Naive thymus-derived CD4-positive, alpha-beta T cell (primary cell): ENCODE measurements at regions not wholly inside any gene's neighbourhood (a gene's known extent, or its start where the extent isn't known, plus 50 kb on each side); places are given as distances from the start of the nearest gene placed in this dataset.

Experiments used
- ATAC-seq: fragments of 150-1000 bp; cut with Tn5 transposase; 2 replicates; pipeline ENCODE4 v1.10.0; 2021; ENCODE audit warnings: mild to moderate bottlenecking, moderate library complexity
- CTCF ChIA-PET: fragments of 350-600 bp; sonication (Branson Sonifier 250); formaldehyde crosslinking; loops from one replicate; lab custom pipeline; 2021; ENCODE audit warnings: antibody characterized with exemption; lab: Charles Lee
- POLR2A ChIA-PET: fragments of 350-600 bp; sonication (Branson Sonifier 250); formaldehyde crosslinking; loops from one replicate; lab custom pipeline; 2021; ENCODE audit warnings: antibody characterized with exemption, inconsistent platforms; lab: Charles Lee
- DNase-seq, 9 donors: peaks; one replicate each; pipeline versions ENCODE4 v3.0.0 to v3.0.0-alpha.2; 2020 to 2022; ENCODE audit warnings: mixed read lengths in 1 of 9
- H3K27ac ChIP-seq: one replicate; pipeline ENCODE4 v1.7.0; 2013; ENCODE audit warnings: mild to moderate bottlenecking, low read depth, low read length, moderate library complexity
- H3K27me3 ChIP-seq, 2 donors: one replicate each; pipeline ENCODE4 v1.7.0; 2013; ENCODE audit warnings: low read length in 2 of 2, mild to moderate bottlenecking in 2 of 2, moderate library complexity in 2 of 2; ENCODE audit not compliant: control insufficient read depth in 2 of 2, insufficient read depth in 2 of 2
- H3K36me3 ChIP-seq, 3 experiments: 1 replicate in 2 of 3; 2 replicates in 1 of 3; pipeline ENCODE4 v1.7.0; 2013; ENCODE audit warnings: low read length in 3 of 3, mild to moderate bottlenecking in 3 of 3, moderate library complexity in 1 of 3; ENCODE audit not compliant: insufficient read depth in 3 of 3, control insufficient read depth in 2 of 3
- H3K4me1 ChIP-seq, 2 donors: one replicate each; pipeline ENCODE4 v1.7.0; 2013; ENCODE audit warnings: low read length in 2 of 2, mild to moderate bottlenecking in 2 of 2, moderate library complexity in 1 of 2; ENCODE audit not compliant: control insufficient read depth in 2 of 2, insufficient read depth in 2 of 2
- H3K4me3 ChIP-seq: 2 replicates; pipeline ENCODE4 v1.7.0; 2013; ENCODE audit warnings: mild to moderate bottlenecking, low read length
- H3K9me3 ChIP-seq, 3 experiments: 1 replicate in 2 of 3; 2 replicates in 1 of 3; pipeline ENCODE4 v1.7.0; 2013; ENCODE audit warnings: low read length in 3 of 3; ENCODE audit not compliant: control insufficient read depth in 2 of 3
- H3K27ac Mint-ChIP-seq, 9 donors: one replicate each; pipeline ENCODE4 v1.8.0; 2020 to 2022; ENCODE audit warnings: mixed read lengths in 9 of 9, mild to moderate bottlenecking in 8 of 9, moderate library complexity in 5 of 9, inconsistent platforms in 2 of 9
- H3K27me3 Mint-ChIP-seq, 5 donors: one replicate each; pipeline ENCODE4 v1.8.0; 2021 to 2022; ENCODE audit warnings: mixed read lengths in 5 of 5, mild to moderate bottlenecking in 1 of 5
- H3K36me3 Mint-ChIP-seq, 5 donors: one replicate each; pipeline ENCODE4 v1.8.0; 2020 to 2022; ENCODE audit warnings: mixed read lengths in 5 of 5, mild to moderate bottlenecking in 3 of 5, inconsistent platforms in 1 of 5
- H3K4me1 Mint-ChIP-seq, 7 donors: one replicate each; pipeline ENCODE4 v1.8.0; 2020 to 2022; ENCODE audit warnings: mixed read lengths in 7 of 7, mild to moderate bottlenecking in 3 of 7, inconsistent platforms in 1 of 7
- H3K4me3 Mint-ChIP-seq, 10 donors: one replicate each; pipeline ENCODE4 v1.8.0; 2020 to 2022; ENCODE audit warnings: mild to moderate bottlenecking in 10 of 10, mixed read lengths in 10 of 10, moderate library complexity in 6 of 10, inconsistent platforms in 2 of 10
- H3K9me3 Mint-ChIP-seq, 11 donors: one replicate each; pipeline ENCODE4 v1.8.0; 2020 to 2022; ENCODE audit warnings: mixed read lengths in 11 of 11, mild to moderate bottlenecking in 4 of 11, inconsistent platforms in 1 of 11, moderate library complexity in 1 of 11
- intact Hi-C, 2 donors: fragments of 100-400 bp; cut with micrococcal nuclease; formaldehyde crosslinking; loops; one replicate each; pipeline ENCODE4 v1.15.1; 2023

GRCh38 chr12:33690562-33690961 is 250.9 kb upstream of the SYT10 start:
- POLR2A ChIA-PET: no interaction called here
- H3K4me3 ChIP-seq: no peak overlapping the region

DNA sequence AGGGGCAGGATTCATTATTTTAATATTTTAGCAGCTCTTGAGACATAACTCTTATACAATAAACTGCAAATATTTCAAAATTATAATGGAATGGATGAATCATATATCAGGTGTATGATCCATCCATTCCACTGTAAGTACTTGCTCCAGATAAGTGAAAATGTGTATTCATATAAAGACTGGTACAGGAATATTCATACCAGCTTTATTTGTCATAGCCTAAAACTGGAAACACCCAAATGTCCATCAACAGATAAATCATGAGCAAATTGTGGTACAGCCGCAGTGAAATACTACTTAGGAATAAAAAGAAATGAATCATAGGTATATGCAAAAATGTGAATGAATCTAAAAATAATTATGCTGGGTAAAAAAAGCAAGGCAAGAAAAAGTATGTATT is 263.6 kb upstream of the SYT10 start:
- no peaks in the 10 kb centered on the region for H3K9me3 ChIP-seq
- H3K4me1 ChIP-seq: no peaks in the 10 kb centered on the region
- DNase-seq (no peak), ATAC-seq (no peak)
- H3K27ac ChIP-seq: no peak overlapping the region
- H3K36me3 ChIP-seq: no peaks in the 10 kb centered on the region
- no peak overlapping the region for H3K4me3 ChIP-seq
- Mint-ChIP-seq H3K36me3 (no peaks in the 10 kb centered on the region), H3K27ac (no peak overlapping the region), H3K4me3 (no peak overlapping the region), H3K27me3 (no peaks in the 10 kb centered on the region), H3K4me1 (no peaks in the 10 kb centered on the region), H3K9me3 (peaks cover 0 to 6% (median 2%) of the 10 kb centered on the region in 11 donors)
- intact Hi-C loops: no loop called here
- H3K27me3 ChIP-seq: no peaks in the 10 kb centered on the region
- CTCF ChIA-PET: interaction anchor here (0.7 kb wide), 1 partner anchor 285 kb away, joined by 3 read pairs; no protein-coding TSS in a partner anchor
- POLR2A ChIA-PET: no interaction called here

More at GRCh38 chr12:33690562-33690961, 250.9 kb upstream of the SYT10 start:
- intact Hi-C loops: no loop called here
- Histone ChIP-seq H3K27me3 (no peaks in the 10 kb centered on the region), H3K4me1 (no peaks in the 10 kb centered on the region), H3K27ac (no peak overlapping the region), H3K36me3 (no peaks in the 10 kb centered on the region), H3K9me3 (no peaks in the 10 kb centered on the region)
- no peaks in the 10 kb centered on the region for H3K4me1 Mint-ChIP-seq
- CTCF ChIA-PET: no interaction called here
- H3K9me3 Mint-ChIP-seq: peaks cover 0 to 15% (median 6%) of the 10 kb centered on the region in 11 donors
- H3K27me3 Mint-ChIP-seq: no peaks in the 10 kb centered on the region
- no peak overlapping the region for H3K27ac Mint-ChIP-seq
- no peak for ATAC-seq
- H3K36me3 Mint-ChIP-seq: no peaks in the 10 kb centered on the region
- no peak for DNase-seq
- H3K4me3 Mint-ChIP-seq: no peak overlapping the region

- H3K27me3 Mint-ChIP-seq: no peaks in the 10 kb centered on the region
- H3K36me3 Mint-ChIP-seq: no peaks in the 10 kb centered on the region
- no peak overlapping the region for H3K4me3 Mint-ChIP-seq
- Histone ChIP-seq H3K36me3 (no peaks in the 10 kb centered on the region), H3K9me3 (no peaks in the 10 kb centered on the region), H3K4me1 (no peaks in the 10 kb centered on the region), H3K27ac (no peak overlapping the region), H3K4me3 (no peak overlapping the region), H3K27me3 (no peaks in the 10 kb centered on the region)
- POLR2A ChIA-PET: no interaction called here
- ATAC-seq: no peak
- DNase-seq: no peak
- no peaks in the 10 kb centered on the region for H3K4me1 Mint-ChIP-seq
- no peak overlapping the region for H3K27ac Mint-ChIP-seq
- peaks cover 0 to 6% (median 0%) of the 10 kb centered on the region in 11 donors for H3K9me3 Mint-ChIP-seq
- intact Hi-C loops: no loop called here
- CTCF ChIA-PET: no interaction called here
Observed at GRCh38 chr12:33706927-33707326, 267.3 kb upstream of the SYT10 start.

DNA sequence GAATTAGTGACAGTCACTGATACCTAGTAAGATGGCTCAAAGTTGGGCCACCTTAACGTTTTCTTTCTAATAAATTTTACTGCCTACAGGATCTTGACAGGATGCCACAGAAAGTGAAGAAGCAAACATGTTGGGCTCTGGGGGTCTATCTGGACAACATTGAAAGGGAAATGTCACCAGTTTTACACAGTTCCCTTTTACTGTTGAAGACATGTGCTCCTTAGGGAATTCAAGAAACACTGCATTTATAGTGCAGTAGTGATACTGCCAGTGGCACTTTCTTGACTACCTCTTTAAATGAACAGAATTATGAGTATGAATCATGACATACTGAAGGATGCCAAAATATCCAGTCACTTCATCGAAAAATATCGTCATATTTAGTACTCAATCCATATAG is 269.3 kb upstream of the SYT10 start:
- CTCF ChIA-PET: no interaction called here
- POLR2A ChIA-PET: no interaction called here
- no peaks in the 10 kb centered on the region for H3K36me3 ChIP-seq
- intact Hi-C loops: no loop called here
- no peaks in the 10 kb centered on the region for H3K4me1 ChIP-seq
- H3K27me3 Mint-ChIP-seq: no peaks in the 10 kb centered on the region
- H3K27ac ChIP-seq: no peak overlapping the region
- ATAC-seq: no peak
- no peak overlapping the region for H3K27ac Mint-ChIP-seq
- H3K4me3 Mint-ChIP-seq: no peak overlapping the region
- no peaks in the 10 kb centered on the region for H3K9me3 ChIP-seq
- no peaks in the 10 kb centered on the region for H3K36me3 Mint-ChIP-seq
- H3K27me3 ChIP-seq: no peaks in the 10 kb centered on the region
- H3K4me1 Mint-ChIP-seq: no peaks in the 10 kb centered on the region
- H3K4me3 ChIP-seq: no peak overlapping the region
- peaks cover 0 to 6% (median 0%) of the 10 kb centered on the region in 11 donors for H3K9me3 Mint-ChIP-seq
- no peak for DNase-seq

DNA sequence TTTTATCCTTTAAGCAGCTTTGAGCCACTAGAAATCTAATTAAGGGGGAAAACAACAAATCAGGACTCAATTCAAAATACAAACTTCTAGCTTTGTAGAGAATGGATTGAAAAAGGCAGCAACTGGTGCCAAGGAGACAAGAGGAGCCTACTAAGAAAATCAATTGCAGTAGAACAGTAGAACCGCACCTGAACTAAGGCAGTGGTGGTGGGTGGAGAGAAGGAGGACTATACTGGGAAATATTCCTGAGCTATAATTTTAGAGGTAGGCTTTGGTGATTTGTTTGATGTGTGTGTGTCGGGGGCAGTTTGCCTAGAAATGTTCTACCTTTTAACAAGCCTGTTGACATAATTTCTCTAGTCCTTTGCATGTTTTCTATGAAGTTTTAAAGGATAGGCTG is 270.9 kb upstream of the SYT10 start:
- Histone ChIP-seq H3K36me3 (no peaks in the 10 kb centered on the region), H3K4me1 (no peaks in the 10 kb centered on the region), H3K9me3 (no peaks in the 10 kb centered on the region), H3K27ac (no peak overlapping the region), H3K27me3 (no peaks in the 10 kb centered on the region), H3K4me3 (no peak overlapping the region)
- Mint-ChIP-seq H3K4me1 (no peaks in the 10 kb centered on the region), H3K27me3 (no peaks in the 10 kb centered on the region), H3K27ac (no peak overlapping the region), H3K36me3 (no peaks in the 10 kb centered on the region), H3K4me3 (no peak overlapping the region), H3K9me3 (peaks cover 0 to 6% (median 0%) of the 10 kb centered on the region in 11 donors)
- ATAC-seq (no peak), DNase-seq (no peak)
- CTCF ChIA-PET: no interaction called here
- POLR2A ChIA-PET: no interaction called here
- intact Hi-C loops: no loop called here

DNA sequence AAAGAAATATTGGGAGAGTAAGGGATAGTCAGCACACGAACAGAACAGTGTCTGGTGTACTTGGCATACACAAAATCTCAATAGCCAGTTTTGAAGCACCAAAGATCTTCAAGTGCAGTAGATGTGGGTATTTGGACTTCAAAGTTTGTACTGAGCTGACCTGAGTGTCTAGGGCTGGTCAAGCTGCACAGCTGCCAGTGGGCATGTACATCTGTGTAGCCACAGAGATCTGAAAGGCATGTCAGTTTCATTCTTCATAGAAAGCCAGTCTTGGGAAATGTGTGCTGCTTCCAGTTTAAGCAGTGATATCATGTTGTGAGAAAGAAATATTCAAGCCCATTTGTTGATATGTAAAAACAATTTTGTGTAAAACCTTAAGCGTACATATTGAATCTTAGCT is 279.0 kb upstream of the SYT10 start:
- DNase-seq (no peak), ATAC-seq (no peak)
- Histone ChIP-seq H3K27ac (no peak overlapping the region), H3K36me3 (no peaks in the 10 kb centered on the region), H3K9me3 (no peaks in the 10 kb centered on the region), H3K4me1 (no peaks in the 10 kb centered on the region), H3K27me3 (no peaks in the 10 kb centered on the region), H3K4me3 (no peak overlapping the region)
- Mint-ChIP-seq H3K4me1 (no peaks in the 10 kb centered on the region), H3K36me3 (no peaks in the 10 kb centered on the region), H3K27ac (no peak overlapping the region), H3K9me3 (peaks cover 0 to 8% (median 3%) of the 10 kb centered on the region in 11 donors), H3K4me3 (no peak overlapping the region), H3K27me3 (no peaks in the 10 kb centered on the region)
- intact Hi-C loops: no loop called here
- POLR2A ChIA-PET: no interaction called here
- CTCF ChIA-PET: no interaction called here

DNA sequence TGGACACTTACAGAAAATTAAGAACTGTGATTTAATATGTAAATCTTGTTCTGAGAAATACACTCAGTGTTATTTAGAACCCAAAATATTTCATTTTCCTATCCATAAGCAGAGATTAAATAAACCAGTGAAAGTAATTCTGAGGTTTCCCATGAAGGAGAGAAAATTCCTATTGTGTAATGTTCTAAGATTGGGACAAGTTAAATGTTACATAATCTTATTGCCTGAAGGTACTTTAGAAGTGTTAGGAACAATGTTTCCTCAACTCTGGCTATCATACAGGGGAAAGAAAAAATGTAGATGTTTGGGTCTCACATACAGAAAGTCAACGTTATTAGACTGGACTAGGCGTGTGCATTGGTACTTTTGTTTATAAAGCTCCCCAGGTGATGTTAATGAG is 281.9 kb upstream of the SYT10 start:
- no peak overlapping the region for H3K4me3 Mint-ChIP-seq
- peaks cover 0 to 15% (median 5%) of the 10 kb centered on the region in 11 donors for H3K9me3 Mint-ChIP-seq
- no peaks in the 10 kb centered on the region for H3K27me3 Mint-ChIP-seq
- H3K4me1 Mint-ChIP-seq: no peaks in the 10 kb centered on the region
- H3K27ac Mint-ChIP-seq: no peak overlapping the region
- CTCF ChIA-PET: no interaction called here
- H3K4me1 ChIP-seq: no peaks in the 10 kb centered on the region
- H3K27ac ChIP-seq: no peak overlapping the region
- H3K27me3 ChIP-seq: no peaks in the 10 kb centered on the region
- intact Hi-C loops: no loop called here
- POLR2A ChIA-PET: no interaction called here
- H3K36me3 Mint-ChIP-seq: no peaks in the 10 kb centered on the region
- DNase-seq (no peak), ATAC-seq (no peak)
- H3K4me3 ChIP-seq: no peak overlapping the region
- H3K36me3 ChIP-seq: no peaks in the 10 kb centered on the region
- H3K9me3 ChIP-seq: no peaks in the 10 kb centered on the region
